IPS-18a (cell line): ENCODE measurements at regions not wholly inside any gene's neighbourhood (a gene's known extent, or its start where the extent isn't known, plus 50 kb on each side); places are given as distances from the start of the nearest gene placed in this dataset.

ENCODE experiments used
- H3K27ac ChIP-seq: one replicate; pipeline ENCODE4 v1.5.1; 2013; ENCODE audit warnings: low read length
- H3K27me3 ChIP-seq: one replicate; pipeline ENCODE4 v1.6.1; 2013; ENCODE audit warnings: mild to moderate bottlenecking, low read length; ENCODE audit not compliant: control insufficient read depth, insufficient read depth
- H3K36me3 ChIP-seq: one replicate; pipeline ENCODE4 v1.6.1; 2013; ENCODE audit warnings: low read depth, low read length; ENCODE audit not compliant: control insufficient read depth
- H3K4me1 ChIP-seq: one replicate; pipeline ENCODE4 v1.6.1; 2013; ENCODE audit warnings: low read depth, low read length; ENCODE audit not compliant: control insufficient read depth
- H3K4me3 ChIP-seq: one replicate; pipeline ENCODE4 v1.5.1; 2013; ENCODE audit warnings: low read length
- H3K9ac ChIP-seq: one replicate; pipeline ENCODE4 v1.6.1; 2013; ENCODE audit warnings: mild to moderate bottlenecking, low read length, moderate library complexity
- H3K9me3 ChIP-seq: one replicate; pipeline ENCODE4 v1.6.1; 2013; ENCODE audit warnings: low read depth, low read length; ENCODE audit not compliant: control insufficient read depth

GRCh38 chr12:19003141-19003540 is 126.4 kb upstream of the PLEKHA5 start:
- Histone ChIP-seq H3K4me1 (peaks cover 51% of the 10 kb centered on the region), H3K9me3 (no peaks in the 10 kb centered on the region), H3K27me3 (no peaks in the 10 kb centered on the region), H3K4me3 (peak overlapping the region; percentile 2), H3K36me3 (no peaks in the 10 kb centered on the region), H3K9ac (no peak overlapping the region), H3K27ac (peak overlapping the region; percentile 47)

DNA sequence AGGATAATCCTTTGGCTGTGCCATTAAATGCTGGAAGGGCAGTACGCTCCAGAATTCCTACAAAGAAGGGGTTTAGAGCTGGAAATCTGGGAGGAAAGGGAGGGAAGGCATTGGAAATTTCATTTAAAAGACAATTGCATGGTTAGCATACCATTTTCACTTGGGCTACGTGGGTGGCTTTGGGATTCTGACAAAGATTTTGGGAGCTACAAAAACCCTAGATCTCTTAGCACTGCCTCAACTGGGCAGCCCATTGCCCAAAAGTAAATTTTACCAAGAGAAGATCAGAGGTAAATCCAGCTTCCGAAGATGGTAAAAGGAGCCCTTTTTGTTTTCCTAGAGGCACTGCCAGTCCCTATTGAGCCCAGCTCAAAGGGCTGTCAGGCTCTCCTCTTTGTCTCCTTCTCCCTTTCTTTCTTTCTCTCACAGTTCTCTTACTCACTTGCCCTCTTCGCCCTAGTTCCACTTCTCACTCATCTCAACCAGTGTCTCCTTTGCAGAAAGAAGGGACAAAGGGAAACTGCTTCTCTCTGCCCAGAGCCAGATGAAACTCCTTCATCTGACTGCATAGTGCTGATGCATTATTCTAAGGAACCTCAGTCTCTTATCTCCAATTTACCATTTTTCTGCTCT is 125.4 kb upstream of the PLEKHA5 start:
- Histone ChIP-seq H3K27me3 (no peaks in the 10 kb centered on the region), H3K9ac (peak overlapping the region; percentile 46), H3K4me1 (peaks cover 51% of the 10 kb centered on the region), H3K36me3 (no peaks in the 10 kb centered on the region), H3K9me3 (no peaks in the 10 kb centered on the region), H3K27ac (peak overlapping the region; percentile 47), H3K4me3 (peak overlapping the region; percentile 21)

- H3K27me3 ChIP-seq, result no peaks in the 10 kb centered on the region
- no peaks in the 10 kb centered on the region for H3K36me3 ChIP-seq
- H3K4me1 ChIP-seq, result peaks cover 51% of the 10 kb centered on the region
- no peak overlapping the region for H3K4me3 ChIP-seq
- peak overlapping the region; percentile 0 for H3K27ac ChIP-seq
- H3K9me3 ChIP-seq, result no peaks in the 10 kb centered on the region
- no peak overlapping the region for H3K9ac ChIP-seq
These were observed 124.2 kb upstream of the PLEKHA5 start for GRCh38 chr12:19005257-19005801.

DNA sequence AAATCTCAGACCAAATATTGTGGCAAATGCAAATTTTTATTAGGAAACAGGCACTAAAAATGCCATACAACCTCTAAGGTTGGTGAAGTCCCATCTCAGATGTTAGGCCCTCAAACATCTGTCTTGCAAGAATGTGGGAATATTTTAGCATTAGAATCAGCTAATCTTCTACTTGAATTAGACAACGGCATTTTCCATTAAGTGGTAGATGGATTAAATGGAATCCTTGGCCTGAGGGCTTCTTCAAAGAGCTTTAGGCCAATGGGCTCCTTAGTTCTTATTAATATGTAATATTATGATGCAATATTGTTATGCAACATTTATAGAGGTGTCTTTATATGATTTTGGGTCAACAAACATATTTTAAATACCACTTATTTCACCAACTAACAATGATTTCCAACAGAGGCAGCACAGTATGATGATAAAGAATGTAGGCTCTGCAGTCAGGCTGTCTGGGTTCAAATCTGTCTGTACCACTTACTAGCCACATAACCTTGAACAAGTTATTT is 122.9 kb upstream of the PLEKHA5 start:
- Histone ChIP-seq H3K9me3 (no peaks in the 10 kb centered on the region), H3K9ac (no peak overlapping the region), H3K27me3 (no peaks in the 10 kb centered on the region), H3K36me3 (no peaks in the 10 kb centered on the region), H3K4me3 (no peak overlapping the region), H3K4me1 (peaks cover 51% of the 10 kb centered on the region), H3K27ac (peak overlapping the region; percentile 9)

DNA sequence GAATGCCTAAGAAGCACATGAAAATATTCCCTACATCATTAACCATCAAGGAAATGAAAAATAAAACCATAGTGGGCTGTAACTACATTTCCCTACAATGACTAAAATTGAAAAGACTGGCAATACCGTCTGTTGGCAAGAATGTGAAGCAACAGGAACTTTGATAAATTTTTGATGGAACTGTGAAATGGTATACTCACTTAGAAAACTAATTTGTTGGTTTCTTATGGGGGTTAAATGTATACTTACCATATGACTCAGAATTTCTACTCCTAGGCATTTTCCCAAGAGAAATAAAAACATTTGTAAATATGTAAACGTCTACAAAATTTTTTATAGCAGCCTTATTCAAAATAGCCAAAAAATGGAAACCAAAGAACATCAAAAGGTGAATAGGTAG is 121.4 kb upstream of the PLEKHA5 start:
- H3K9ac ChIP-seq, result no peak overlapping the region
- no peaks in the 10 kb centered on the region for H3K9me3 ChIP-seq
- peaks cover 41% of the 10 kb centered on the region for H3K4me1 ChIP-seq
- no peaks in the 10 kb centered on the region for H3K36me3 ChIP-seq
- H3K27me3 ChIP-seq, result no peaks in the 10 kb centered on the region
- H3K27ac ChIP-seq, result no peak overlapping the region
- H3K4me3 ChIP-seq, result no peak overlapping the region

- Histone ChIP-seq H3K27me3 (no peaks in the 10 kb centered on the region), H3K4me3 (no peak overlapping the region), H3K4me1 (peaks cover 21% of the 10 kb centered on the region), H3K9ac (no peak overlapping the region), H3K9me3 (no peaks in the 10 kb centered on the region), H3K27ac (no peak overlapping the region), H3K36me3 (no peaks in the 10 kb centered on the region)
These were observed 119.4 kb upstream of the PLEKHA5 start for GRCh38 chr12:19010087-19010486.

DNA sequence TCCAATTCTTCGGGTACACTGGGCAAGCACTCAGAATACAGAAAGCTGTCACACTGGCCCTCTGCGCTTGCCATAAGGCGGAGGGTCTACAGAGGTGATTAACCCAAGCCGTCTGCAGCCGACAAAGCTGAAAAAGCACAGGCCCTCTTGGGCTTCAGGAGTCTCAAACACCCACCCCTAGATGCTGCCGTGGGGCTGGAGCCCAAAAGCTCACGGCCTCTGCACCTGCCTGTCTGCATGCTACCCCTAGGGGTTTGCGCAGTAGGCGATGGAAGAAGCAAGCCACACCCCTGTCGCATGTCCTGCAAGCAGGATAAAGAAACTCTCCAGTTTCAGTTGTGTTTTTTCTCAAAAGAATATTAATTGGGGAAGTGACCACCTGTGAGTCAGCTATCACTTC is 118.8 kb upstream of the PLEKHA5 start:
- Histone ChIP-seq H3K27me3 (no peaks in the 10 kb centered on the region), H3K36me3 (no peaks in the 10 kb centered on the region), H3K9ac (no peak overlapping the region), H3K4me1 (peaks cover 14% of the 10 kb centered on the region), H3K9me3 (no peaks in the 10 kb centered on the region), H3K4me3 (no peak overlapping the region), H3K27ac (no peak overlapping the region)

GRCh38 chr12:19012965-19013364 is 116.6 kb upstream of the PLEKHA5 start:
- no peaks in the 10 kb centered on the region for H3K36me3 ChIP-seq
- H3K4me3 ChIP-seq, result no peak overlapping the region
- no peaks in the 10 kb centered on the region for H3K4me1 ChIP-seq
- H3K9me3 ChIP-seq, result no peaks in the 10 kb centered on the region
- H3K27me3 ChIP-seq, result no peaks in the 10 kb centered on the region
- H3K27ac ChIP-seq, result no peak overlapping the region
- H3K9ac ChIP-seq, result no peak overlapping the region

GRCh38 chr12:19014240-19014639 is 115.3 kb upstream of the PLEKHA5 start:
- H3K4me1 ChIP-seq, result no peaks in the 10 kb centered on the region
- no peak overlapping the region for H3K27ac ChIP-seq
- H3K36me3 ChIP-seq, result no peaks in the 10 kb centered on the region
- H3K9ac ChIP-seq, result no peak overlapping the region
- H3K27me3 ChIP-seq, result no peaks in the 10 kb centered on the region
- no peak overlapping the region for H3K4me3 ChIP-seq
- no peaks in the 10 kb centered on the region for H3K9me3 ChIP-seq

- H3K4me1 ChIP-seq, result no peaks in the 10 kb centered on the region
- no peak overlapping the region for H3K9ac ChIP-seq
- no peaks in the 10 kb centered on the region for H3K27me3 ChIP-seq
- no peak overlapping the region for H3K4me3 ChIP-seq
- H3K9me3 ChIP-seq, result no peaks in the 10 kb centered on the region
- no peaks in the 10 kb centered on the region for H3K36me3 ChIP-seq
- H3K27ac ChIP-seq, result no peak overlapping the region
These were observed 114.2 kb upstream of the PLEKHA5 start for GRCh38 chr12:19015285-19015684.

- Histone ChIP-seq H3K27ac (no peak overlapping the region), H3K27me3 (no peaks in the 10 kb centered on the region), H3K9me3 (no peaks in the 10 kb centered on the region), H3K36me3 (no peaks in the 10 kb centered on the region), H3K4me3 (no peak overlapping the region), H3K4me1 (no peaks in the 10 kb centered on the region), H3K9ac (no peak overlapping the region)
These were observed 111.1 kb upstream of the PLEKHA5 start for GRCh38 chr12:19018302-19018970.

- Histone ChIP-seq H3K27me3 (no peaks in the 10 kb centered on the region), H3K27ac (no peak overlapping the region), H3K36me3 (no peaks in the 10 kb centered on the region), H3K9ac (no peak overlapping the region), H3K4me1 (peaks cover 10% of the 10 kb centered on the region), H3K9me3 (no peaks in the 10 kb centered on the region), H3K4me3 (no peak overlapping the region)
These were observed 108.3 kb upstream of the PLEKHA5 start for GRCh38 chr12:19021240-19021639.
